HG02623 (cell line): ENCODE measurements at regions not wholly inside any gene's neighbourhood (a gene's known extent, or its start where the extent isn't known, plus 50 kb on each side); places are given as distances from the start of the nearest gene placed in this dataset.

ENCODE experiments used
- ATAC-seq: cut with Tn5 transposase; IDR thresholded peaks from one replicate; pipeline ENCODE4 v1.9.1; 2021; ENCODE audit warnings: moderate library complexity; ENCODE audit not compliant: unreplicated experiment

DNA sequence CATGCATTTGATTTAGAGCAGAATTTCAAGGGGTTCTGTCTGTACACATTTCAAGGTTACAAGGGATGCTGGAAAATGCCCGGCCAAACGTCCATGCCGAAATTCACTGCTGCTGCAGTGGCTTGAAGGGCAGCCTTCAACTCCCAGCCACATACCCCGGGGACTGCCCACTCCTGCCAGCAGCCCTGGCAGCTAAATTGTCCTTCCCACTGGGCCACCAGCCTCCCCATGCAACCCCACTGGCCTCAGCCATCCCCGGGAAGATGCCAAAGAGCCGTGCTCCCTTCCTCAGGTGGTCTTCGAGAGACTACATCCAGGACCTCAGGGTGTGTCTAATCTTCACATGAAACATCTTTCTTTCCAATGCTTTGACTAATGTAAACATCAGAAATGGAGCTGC is 478.7 kb upstream of the MYT1L start:
- ATAC-seq, result no peak

DNA sequence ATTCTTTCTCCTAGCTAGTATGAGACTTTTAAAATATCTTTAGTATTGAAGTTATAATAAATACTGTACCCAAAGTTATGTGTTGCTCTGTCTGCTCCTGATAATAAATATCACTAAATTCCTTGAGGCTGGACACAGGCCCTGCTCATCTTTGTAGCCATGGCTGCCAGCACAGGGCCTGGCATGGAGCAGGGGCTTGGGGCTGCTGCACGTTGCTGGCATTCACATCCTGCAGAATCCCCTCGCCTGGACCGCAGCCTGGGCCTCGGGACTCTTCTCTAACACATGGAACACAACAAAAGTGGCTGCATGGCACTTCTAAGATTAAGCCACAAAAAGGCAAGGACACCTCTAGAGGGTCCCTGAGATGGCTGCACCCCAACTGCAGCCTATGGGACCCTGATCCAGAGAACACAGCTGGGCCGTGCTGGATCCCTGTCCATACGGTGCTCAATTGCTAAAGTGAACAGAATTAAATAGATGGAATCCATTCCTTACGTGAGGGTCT is 477.5 kb upstream of the MYT1L start:
- no peak for ATAC-seq

DNA sequence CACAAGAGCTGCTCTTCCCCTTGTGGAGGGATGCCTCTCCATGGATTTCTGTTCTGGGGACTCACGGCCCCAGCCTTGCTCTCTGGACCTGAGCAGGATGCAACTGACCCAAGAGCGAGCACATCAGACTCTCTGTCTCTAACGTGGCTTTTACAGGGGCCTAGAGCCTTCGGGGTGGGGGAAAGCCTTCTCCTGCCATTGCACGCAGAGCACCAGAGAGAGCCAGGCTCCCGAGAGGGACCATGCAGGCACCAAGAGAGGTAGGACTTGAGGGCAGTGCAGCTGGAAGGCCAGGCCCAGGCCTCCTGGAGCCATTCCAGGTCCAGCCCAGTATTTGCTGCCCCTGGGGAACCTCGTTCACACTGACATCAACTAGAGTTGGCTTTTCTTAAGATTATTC is 475.6 kb upstream of the MYT1L start:
- ATAC-seq, result no peak

DNA sequence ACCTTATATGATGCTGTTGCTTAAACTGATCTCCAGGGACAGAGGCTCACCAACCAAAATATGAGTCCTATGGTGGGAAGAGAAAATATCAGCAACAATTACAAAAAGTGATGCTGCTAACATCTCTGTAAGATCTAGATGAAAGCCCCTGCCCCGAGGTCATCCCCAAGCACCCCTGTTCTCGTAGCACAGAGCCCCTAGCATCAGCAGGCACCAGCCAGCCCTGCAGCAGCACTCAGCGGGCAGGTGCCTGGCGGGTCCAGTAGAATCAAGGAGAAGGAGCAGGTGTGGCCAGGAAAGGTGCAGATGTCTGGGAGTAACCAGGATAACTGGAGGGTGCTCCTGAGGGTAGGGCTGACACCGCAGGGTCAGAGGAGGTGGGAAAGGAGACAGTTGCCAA is 474.2 kb upstream of the MYT1L start:
- no peak for ATAC-seq

DNA sequence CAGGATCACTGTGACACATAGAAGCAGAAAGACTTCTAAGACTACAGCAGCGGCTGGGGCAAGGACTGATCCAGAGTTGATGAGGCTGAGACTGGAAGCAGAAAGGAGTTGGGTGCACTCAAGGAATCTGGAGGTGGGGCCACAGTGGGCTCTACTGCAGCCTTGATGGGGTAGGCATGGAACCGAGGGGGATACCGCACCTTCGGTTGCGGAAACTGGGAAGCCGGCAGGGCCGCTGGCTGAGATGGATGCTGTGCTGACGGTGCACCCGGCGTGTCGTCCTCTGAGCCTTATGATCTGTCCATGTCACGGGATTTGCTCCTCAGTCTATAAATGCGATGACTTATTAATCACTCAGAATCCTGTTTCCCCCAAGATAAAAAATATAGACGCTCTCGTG is 473.5 kb upstream of the MYT1L start:
- ATAC-seq, result no peak

DNA sequence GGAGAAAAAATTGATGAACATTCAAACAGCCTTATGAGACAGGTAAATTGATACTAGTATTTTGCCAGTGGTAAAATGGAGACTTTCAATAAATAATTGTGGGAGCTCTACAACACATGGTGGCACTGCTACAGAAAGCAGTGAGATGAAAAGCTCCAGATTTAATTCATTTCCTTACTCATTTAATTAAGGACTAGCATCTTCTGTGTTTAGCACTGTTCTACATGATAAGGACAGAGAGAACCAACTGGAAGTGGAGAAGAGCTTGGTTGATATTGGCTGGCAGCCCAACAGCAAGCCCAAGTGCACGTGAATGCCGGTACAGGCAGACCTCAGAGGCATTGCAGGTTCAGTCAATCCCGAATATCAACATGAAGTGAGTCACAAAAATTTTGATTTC is 470.4 kb upstream of the MYT1L start:
- ATAC-seq, result no peak

DNA sequence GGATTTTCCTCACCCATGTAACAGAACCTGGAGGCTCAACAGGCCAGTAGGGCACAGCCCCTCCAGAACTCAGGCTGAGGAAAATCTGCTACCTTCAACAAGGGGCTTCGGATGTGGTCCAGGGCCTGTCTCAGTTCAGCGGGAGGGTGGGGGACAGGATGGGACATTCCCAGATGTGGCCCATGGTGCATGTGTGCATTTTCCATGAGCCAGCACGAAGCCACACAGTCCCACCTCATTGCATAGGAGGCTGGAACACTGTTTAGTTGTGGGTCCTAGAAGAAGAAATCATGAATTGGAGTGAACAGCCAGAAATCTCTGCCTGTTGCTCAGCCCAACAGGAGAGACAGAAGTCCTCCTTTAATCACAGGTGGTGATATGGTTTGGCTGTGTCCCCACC is 469.6 kb upstream of the MYT1L start:
- no peak for ATAC-seq

DNA sequence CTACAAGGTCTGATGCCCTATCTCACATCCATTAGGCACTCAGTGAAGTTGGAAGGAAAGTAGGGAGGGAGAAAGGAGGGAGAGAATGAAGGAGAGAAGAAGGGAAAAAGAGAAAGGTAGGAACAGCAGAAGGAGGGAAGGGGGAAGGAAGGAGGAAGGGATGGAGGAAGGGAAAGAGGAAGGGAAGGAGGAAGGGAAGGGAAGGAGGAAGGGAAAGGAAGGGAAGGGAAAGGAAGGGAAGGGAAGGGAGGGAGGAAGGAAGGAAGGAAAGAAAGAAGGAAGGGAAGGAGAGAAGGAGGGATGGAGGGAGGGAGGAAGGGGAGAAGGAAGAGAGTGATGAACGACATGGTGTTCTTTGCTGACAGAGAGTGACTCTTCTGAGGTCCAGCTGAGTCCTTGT is 468.9 kb upstream of the MYT1L start:
- no peak for ATAC-seq

DNA sequence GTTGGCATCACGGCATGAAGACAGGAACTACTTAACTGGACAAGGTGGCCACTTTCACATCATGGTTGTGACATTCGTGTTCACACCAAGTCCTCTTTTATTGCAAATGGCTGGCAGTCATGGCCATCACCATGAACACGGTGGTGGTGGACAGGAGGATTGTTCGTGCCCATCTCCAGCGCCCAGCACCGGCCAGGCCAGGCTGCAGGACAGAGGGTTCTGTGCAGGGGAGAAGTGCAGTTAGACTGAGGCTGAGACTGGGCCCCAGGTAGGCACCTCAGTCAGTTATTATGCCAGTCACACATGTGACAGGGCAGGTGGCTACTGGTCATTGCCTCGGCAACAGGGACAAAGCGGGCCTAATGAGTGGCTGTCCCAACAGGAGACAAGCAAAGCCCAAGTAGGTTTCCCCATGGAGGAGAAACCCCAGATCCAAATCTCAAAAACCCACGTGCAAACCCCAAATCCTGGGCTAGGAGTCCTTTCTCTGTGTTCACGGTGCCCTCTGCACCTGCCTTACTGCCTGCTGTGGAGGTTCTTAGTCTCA is 468.1 kb upstream of the MYT1L start:
- no peak for ATAC-seq

DNA sequence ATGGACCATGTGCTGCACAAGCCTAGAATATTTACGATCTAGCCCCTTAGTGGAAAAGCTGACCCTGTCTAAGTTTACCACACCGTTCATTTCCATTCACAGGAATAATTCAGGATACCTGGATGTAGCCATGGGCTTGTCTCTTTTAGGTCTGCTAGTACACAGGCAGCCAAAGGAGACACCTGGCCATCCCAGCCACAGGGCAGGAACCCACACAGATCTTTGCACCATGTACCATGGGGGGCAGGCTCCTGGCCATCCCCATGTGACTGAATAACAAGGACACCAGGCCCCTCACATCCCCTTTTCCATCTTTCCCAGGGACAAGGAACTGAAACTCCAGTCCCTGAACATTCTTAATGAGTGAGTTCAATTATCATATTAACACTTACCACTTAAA is 467.3 kb upstream of the MYT1L start:
- no peak for ATAC-seq

DNA sequence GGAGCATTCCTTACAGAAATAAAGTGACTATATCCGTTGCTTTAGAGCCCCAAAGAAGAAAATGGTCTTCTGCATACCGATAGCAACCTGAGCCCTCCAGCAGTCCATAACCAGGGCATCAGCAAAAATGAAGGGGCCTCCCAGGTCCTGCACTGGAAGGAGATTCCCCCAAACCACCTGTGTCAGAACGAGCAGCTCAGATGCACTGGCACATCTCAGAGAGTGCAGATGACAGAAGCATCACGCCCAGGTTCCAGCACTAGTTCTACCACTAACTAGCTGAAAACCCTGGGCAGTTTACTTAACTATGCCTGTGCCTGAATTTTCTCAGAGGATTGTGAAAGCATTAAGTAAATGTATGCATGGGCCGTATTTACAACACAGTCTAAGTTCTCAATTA is 466.7 kb upstream of the MYT1L start:
- ATAC-seq, result no peak

DNA sequence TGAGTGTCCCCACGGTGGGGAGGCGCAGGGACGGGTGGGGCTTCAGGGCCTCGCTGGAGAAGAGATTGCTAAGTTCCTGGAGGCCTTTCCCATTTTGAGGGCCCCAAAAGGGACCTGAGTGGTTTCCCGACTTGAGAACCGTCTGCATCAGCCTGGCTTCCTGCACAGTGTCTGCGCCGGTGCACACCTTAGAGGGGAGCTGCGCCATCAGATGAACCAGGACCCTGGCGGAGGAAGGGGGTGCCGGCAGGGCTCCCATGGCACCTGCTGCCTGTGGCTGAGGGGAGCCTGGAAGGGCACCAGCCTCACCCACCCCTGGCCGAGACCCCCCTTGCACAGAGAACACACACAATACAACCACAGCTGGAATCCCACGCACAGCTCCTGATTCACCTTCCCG is 465.1 kb upstream of the MYT1L start:
- ATAC-seq, result no peak

DNA sequence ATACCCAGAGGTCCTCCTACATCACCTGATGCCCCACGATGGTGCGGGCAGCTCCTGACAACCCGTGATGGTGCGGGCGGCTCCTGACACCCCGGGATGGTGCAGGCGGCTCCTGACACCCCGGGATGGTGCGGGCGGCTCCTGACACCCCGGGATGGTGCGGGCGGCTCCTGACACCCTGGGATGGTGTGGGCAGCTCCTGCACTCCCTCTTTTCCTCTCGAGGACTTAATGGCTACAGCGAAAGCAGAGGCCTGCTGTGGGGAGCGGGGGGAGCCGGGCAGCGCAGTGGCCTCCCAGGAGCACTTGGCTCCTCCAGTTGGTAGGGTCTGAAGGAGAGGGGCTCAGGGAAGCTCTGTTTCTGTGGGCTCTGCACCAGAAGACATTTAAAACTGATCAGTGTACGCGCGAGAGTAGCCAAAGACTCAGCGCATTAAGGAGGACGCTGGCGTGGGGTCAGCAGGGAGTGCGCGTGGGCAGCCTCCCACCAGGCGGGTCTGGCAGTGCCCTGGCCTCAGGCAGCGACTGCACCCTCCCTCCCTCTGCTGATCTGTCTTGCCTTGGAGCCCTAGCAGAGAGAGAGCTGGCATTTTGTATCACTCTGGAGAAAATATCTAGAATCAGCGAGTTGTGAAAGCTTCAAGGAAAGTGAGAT is 464.5 kb upstream of the MYT1L start:
- no peak for ATAC-seq

DNA sequence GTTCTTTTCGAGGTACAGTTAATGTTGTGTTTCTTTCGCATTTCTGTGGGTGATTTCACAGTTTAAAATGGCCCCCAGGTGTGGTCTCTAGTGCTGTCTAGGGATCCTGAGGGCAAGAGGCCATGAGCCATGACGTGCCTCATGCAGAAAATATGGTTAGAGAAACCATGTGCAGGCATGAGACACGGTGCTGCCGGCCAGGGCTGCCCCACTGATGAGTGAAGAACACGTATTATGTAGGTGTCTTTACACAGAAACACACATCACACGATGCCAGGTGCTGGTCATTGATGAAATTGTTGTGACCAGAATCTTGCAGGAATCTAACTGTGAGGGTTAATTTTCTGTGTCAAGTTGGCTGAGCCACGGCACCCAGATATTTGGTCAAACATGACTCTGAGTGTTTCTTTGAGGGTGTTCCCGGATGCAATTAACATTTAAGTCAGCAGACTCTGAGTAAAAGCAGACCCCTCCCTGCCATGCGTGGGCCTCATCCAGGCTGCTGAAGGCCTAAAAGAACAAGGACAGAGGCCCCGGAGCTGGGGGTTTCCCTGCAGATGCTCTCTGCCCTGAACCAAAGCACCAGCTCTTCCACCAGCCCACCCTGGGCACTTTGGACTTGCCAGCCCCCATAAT is 463.0 kb upstream of the MYT1L start:
- ATAC-seq, result no peak

DNA sequence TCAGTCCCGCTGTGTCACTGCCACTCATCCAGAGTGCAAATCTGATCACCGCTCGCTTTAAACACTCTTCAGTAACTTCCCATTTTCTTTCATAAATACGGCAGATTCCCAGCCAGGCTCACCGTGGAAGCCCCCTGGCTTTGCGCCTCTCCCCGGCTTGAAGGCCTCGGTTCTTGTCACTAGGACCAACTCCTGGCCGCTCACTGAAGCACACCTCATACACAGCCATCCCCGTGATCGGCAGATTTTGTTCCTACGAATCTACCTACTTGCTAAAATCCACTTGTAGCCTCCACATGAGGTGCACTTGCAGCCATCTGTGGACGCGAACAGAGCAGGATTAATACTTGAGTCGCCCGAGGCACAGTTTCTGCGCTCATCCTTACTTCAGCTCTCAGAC is 462.4 kb upstream of the MYT1L start:
- no peak for ATAC-seq

DNA sequence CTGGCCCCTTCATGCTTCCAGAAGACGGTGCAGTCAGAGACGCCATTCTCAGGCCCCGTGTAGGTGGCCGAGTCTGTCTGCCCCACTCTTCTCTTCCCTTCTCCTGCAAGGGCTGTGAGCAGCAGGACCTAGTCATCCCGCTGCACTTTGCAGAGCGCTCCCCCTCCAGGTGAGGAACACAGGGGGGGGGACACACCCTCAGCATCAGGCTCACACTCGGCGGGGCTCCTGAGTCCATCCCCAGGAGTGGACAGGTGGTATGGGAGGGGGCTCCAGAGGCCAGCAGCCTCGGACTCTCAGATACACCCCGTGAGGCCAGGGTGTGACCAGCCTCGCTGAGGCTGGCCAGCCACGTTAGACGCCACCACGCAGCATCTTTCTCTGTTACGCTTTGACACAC is 460.5 kb upstream of the MYT1L start:
- ATAC-seq, result no peak

DNA sequence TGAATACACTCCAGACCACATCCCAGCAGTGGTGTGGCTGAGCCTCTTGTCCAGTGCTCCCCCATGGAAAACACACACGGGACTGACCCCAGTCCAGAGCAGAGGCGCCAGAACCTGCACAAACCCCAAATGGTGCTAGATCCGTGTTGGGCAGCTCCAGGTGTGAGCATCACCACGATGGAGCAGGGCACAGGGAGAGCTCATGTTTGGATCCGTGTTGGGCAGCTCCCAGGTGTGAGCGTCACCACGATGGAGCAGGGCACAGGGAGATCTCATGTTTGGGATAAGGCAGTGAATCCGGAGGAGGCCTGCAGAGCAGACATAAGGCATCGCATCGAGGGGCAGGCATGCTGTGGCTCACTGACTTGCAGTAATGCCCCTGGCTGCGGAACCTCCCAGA is 460.0 kb upstream of the MYT1L start:
- ATAC-seq, result no peak

DNA sequence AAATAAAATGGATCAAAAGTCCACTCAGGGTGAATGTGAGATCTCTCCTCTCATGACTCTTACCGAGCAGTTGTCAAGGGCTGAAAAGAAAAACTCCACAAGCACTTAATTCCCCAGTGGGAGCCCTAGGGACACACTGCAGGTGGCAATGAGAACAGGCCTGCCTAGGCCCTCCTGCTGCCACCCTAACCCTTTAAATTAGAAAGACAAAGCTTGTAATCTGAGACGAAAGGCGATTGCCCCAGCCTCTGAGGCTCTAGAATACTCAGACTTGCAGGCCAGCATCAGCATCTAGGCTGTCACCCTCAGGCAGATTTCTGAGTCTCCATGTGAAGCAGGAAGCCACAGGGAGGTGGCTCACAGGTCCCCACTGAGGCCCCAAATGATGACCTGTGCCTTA is 457.0 kb upstream of the MYT1L start:
- no peak for ATAC-seq

DNA sequence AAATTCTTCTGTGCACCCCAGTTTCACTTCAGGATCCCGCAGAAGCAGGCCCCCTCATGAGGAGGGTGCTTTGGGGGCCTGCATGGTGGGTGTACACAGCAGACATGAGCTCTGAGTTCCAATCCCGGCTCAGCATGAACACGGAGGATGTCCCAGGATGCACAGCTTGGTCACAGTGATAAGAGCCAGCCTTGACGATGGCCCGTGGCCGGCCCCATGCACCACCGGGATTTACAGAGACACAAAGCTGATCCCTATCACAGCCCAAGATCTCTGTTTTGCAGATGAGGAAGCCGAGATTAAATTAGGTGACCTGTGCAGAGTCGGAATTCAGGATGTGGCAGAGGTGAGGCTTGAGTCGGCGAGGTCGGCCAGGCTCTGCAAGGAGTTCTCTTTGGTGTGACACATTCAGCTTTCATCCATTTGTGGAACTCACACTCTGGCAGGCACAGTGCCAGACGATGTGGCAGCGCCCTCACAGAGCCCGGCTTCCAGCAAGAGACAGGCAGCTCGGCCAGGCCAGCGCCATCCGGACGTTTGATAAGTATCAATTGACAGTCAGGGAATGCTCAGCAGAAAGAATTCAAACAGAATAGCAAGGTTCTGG is 456.3 kb upstream of the MYT1L start:
- no peak for ATAC-seq

DNA sequence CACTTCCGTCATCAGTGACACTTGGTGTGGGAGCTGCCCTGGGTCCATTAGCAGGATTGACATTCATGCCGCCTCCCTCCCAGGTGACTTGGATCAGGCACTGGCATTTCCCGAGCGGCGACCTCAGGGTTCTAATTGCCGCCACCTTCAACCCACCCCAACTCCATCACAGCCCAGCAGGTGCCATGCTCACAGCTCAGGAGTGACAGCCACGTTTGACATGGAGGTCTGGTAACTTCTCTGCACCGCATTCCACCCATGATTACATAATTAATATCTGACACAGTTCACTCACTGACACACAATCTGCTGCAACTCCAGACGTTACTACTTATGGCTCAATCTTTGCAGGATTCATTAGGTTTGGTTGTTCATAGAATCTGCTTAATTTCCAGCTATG is 450.9 kb upstream of the MYT1L start:
- no peak for ATAC-seq

DNA sequence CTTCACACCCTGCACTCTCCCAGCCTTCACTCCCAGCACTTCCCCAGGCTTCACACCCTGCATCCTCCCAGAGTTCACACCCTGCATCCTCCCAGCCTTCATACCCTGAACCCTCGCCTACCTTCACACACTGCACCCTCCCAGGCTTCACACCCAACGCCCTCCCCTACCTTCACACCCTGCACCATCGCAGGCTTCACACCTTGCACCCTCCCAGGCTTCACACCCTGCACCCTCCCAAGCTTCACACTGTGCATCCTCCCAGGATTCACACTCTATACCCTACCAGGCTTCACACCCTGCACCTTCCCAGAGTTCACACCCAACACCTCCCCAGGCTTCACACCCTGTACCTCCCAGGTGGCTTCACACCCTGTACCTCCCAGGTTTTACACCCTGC is 448.7 kb upstream of the MYT1L start:
- no peak for ATAC-seq

DNA sequence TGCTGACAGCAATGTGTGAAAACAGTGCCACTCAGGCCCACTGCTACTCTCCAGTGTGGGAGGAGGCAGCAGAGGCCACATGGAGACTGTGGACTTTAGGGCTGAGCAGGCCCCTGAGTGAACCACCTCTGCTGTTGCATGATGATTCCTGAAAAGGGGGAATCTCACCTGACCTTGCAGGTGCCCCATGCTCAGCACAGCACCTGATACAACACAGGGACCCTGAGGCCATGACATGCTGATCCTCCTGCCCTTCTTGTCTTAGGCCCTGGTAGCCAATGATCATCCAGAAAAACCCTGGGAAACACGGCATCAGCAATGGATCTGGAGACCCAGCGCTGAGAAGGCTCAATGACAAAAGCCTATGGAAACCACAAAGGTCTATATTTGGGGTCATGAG is 446.8 kb upstream of the MYT1L start:
- ATAC-seq, result no peak
